ENCODE measurements at regions not wholly inside any gene's neighbourhood (a gene's known extent, or its start where the extent isn't known, plus 50 kb on each side); places are given as distances from the start of the nearest gene placed in this dataset.
A peak's percentile ranks its signal among the peaks of the same experiment; 100 is the strongest.

- POLR2A ChIA-PET = no interaction called here
- no peak for DNase-seq (ENCODE audit: low read depth, low spot score)
Measured at GRCh38 chr5:93304456-93305250, 276.4 kb downstream of the NR2F1-AS1 start.

GRCh38 chr5:93303291-93303691, 277.7 kb downstream of the NR2F1-AS1 start:
- ATAC-seq = no peak
- in situ Hi-C loops (cut with HindIII; ENCODE audit: low pct_unique_long_range_greater_than_20kb, low sequenced_read_pairs) = no loop called here
- H3K36me3 ChIP-seq (ENCODE audit: control insufficient read depth, insufficient read depth, low read length) = no peaks in the 10 kb centered on the region
- CTCF ChIA-PET = no interaction called here
- intact Hi-C loops (cut with micrococcal nuclease; ENCODE audit: unreplicated experiment) = no loop called here
- DNase-seq (ENCODE audit: low read depth, low spot score) = no peak
- POLR2A ChIA-PET = no interaction called here
- TF ChIP-seq POLR2AphosphoS5 (IDR thresholded peaks at IDR 0.05; ENCODE audit: low read depth, low read length) (no peak), SIN3A (IDR thresholded peaks at IDR 0.05; ENCODE audit: borderline replicate concordance, insufficient read depth, low read depth, low read length) (no peak), CTCF (IDR thresholded peaks at IDR 0.05) (no peak), TCF7L2 (IDR thresholded peaks at IDR 0.05; ENCODE audit: low read depth, low read length) (no peak)
- TF ChIP-seq, protein P1, sequence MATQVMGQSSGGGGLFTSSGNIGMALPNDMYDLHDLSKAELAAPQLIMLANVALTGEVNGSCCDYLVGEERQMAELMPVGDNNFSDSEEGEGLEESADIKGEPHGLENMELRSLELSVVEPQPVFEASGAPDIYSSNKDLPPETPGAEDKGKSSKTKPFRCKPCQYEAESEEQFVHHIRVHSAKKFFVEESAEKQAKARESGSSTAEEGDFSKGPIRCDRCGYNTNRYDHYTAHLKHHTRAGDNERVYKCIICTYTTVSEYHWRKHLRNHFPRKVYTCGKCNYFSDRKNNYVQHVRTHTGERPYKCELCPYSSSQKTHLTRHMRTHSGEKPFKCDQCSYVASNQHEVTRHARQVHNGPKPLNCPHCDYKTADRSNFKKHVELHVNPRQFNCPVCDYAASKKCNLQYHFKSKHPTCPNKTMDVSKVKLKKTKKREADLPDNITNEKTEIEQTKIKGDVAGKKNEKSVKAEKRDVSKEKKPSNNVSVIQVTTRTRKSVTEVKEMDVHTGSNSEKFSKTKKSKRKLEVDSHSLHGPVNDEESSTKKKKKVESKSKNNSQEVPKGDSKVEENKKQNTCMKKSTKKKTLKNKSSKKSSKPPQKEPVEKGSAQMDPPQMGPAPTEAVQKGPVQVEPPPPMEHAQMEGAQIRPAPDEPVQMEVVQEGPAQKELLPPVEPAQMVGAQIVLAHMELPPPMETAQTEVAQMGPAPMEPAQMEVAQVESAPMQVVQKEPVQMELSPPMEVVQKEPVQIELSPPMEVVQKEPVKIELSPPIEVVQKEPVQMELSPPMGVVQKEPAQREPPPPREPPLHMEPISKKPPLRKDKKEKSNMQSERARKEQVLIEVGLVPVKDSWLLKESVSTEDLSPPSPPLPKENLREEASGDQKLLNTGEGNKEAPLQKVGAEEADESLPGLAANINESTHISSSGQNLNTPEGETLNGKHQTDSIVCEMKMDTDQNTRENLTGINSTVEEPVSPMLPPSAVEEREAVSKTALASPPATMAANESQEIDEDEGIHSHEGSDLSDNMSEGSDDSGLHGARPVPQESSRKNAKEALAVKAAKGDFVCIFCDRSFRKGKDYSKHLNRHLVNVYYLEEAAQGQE (IDR thresholded peaks at IDR 0.05; ENCODE audit: insufficient read depth in 1 of 2, low read depth in 2 of 2, low read length in 1 of 2) = no peak
- peaks cover 10% of the 10 kb centered on the region for H3K4me1 ChIP-seq (ENCODE audit: control insufficient read depth, insufficient read depth, low read length)
- BruUV-seq (replicated peaks) = no TSS peak
- H3K9me3 ChIP-seq (ENCODE audit: control insufficient read depth, insufficient read depth, low read depth, low read length) = no peaks in the 10 kb centered on the region
- H3K27ac ChIP-seq (ENCODE audit: low read length) = peak overlapping the region; percentile 0; the same call in 1 of the 2 replicates
- H3K4me3 ChIP-seq (ENCODE audit: low read depth in 2 of 2, low read length in 2 of 2) = no peak overlapping the region
- H3K27me3 ChIP-seq (ENCODE audit: control insufficient read depth, insufficient read depth, low read length) = no peaks in the 10 kb centered on the region

More at GRCh38 chr5:93304456-93305250, 276.4 kb downstream of the NR2F1-AS1 start:
- Histone ChIP-seq H3K4me3 (ENCODE audit: low read depth in 2 of 2, low read length in 2 of 2) (no peak overlapping the region), H3K36me3 (ENCODE audit: control insufficient read depth, insufficient read depth, low read length) (no peaks in the 10 kb centered on the region), H3K9me3 (ENCODE audit: control insufficient read depth, insufficient read depth, low read depth, low read length) (no peaks in the 10 kb centered on the region), H3K27ac (ENCODE audit: low read length) (0 out of 2 replicates have a peak overlapping the region, but pooled peaks have one; percentile 45), H3K4me1 (ENCODE audit: control insufficient read depth, insufficient read depth, low read length) (peaks cover 7% of the 10 kb centered on the region), H3K27me3 (ENCODE audit: control insufficient read depth, insufficient read depth, low read length) (no peaks in the 10 kb centered on the region)
- no peak for ATAC-seq
- CTCF ChIA-PET = no interaction called here
- no TSS peak for BruUV-seq (replicated peaks)
- in situ Hi-C loops (cut with HindIII; ENCODE audit: low pct_unique_long_range_greater_than_20kb, low sequenced_read_pairs) (no loop called here), intact Hi-C loops (cut with micrococcal nuclease; ENCODE audit: unreplicated experiment) (no loop called here)
- TF ChIP-seq CTCF (IDR thresholded peaks at IDR 0.05) (no peak), POLR2AphosphoS5 (IDR thresholded peaks at IDR 0.05; ENCODE audit: low read depth, low read length) (no peak), TCF7L2 (IDR thresholded peaks at IDR 0.05; ENCODE audit: low read depth, low read length) (no peak)
- TF ChIP-seq, protein P1 (IDR thresholded peaks at IDR 0.05; ENCODE audit: insufficient read depth in 1 of 2, low read depth in 2 of 2, low read length in 1 of 2) = no peak
